ENCODE measurements at regions not wholly inside any gene's neighbourhood (a gene's known extent, or its start where the extent isn't known, plus 50 kb on each side); places are given as distances from the start of the nearest gene placed in this dataset.

DNA sequence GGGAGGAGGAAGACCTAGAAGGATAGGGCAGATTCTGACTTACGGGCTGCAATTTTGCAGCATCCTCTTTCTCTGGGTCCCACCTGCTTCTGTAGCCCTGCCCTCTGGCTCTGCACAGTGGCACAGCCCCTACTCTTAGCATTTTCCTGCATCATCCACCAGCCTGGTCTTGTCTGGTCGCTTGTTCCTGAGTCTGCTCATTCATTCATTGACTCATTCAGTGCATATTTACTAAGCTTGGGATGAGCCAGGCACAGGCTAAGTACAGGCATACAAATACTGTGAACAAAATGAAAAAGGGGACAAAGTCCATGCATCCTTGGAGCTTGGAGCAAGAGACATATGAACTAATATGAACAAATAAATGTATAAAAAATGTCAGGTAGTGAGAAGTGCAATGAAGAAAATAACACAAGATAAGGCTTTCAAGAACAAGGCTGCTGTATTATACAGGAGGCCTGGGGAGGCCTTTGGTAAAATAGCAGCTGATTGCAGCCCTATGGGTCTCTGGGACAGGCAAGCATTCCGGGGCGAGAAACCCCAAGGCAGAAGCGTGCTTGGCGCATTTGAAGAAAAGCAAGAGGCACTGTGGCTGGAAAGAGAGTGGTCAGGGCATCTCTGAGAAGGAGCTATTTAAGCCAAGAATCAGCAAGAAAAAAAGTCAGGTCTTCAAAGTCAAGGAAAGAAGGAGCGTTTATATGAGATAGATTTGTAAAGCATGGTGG lies 108.0 kb upstream of the ALX4 start:
- ATAC-seq: no peak
- BruUV-seq (replicated peaks): no TSS peak

DNA sequence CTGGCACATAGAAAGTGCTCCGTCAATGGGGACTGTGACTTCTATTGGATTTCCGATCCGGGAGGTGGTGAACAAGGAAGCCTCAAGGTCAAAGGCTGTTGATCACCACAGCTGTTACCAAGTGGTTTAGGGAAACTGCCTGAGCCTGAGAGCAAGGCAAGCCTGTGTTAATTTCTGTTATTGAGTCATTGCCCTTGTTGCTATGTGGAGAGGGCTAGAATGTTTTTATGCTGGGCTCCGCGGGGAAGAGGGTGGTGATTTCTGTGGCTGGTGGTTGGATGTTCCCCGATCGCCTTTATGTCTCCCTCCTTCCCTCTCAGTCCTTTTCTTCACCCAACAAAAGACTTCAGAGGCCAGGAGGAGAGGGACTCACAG lies 108.5 kb upstream of the ALX4 start:
- ATAC-seq (no peak), DNase-seq (ENCODE audit: low read depth, low spot score) (no peak)
- Histone ChIP-seq H3K4me1 (ENCODE audit: control insufficient read depth, insufficient read depth, low read length) (no peaks in the 10 kb centered on the region), H3K36me3 (ENCODE audit: control insufficient read depth, insufficient read depth, low read length) (no peaks in the 10 kb centered on the region), H3K4me3 (ENCODE audit: low read depth in 2 of 2, low read length in 2 of 2) (no peak overlapping the region), H3K27me3 (ENCODE audit: control insufficient read depth, insufficient read depth, low read length) (peaks cover 3% of the 10 kb centered on the region; the same call in 1 of the 2 replicates), H3K27ac (ENCODE audit: low read length) (no peak overlapping the region), H3K9me3 (ENCODE audit: control insufficient read depth, insufficient read depth, low read depth, low read length) (no peaks in the 10 kb centered on the region)
- no TSS peak for BruUV-seq (replicated peaks)
- TF ChIP-seq TCF7L2 (IDR thresholded peaks at IDR 0.05; ENCODE audit: low read depth, low read length) (no peak), POLR2AphosphoS5 (IDR thresholded peaks at IDR 0.05; ENCODE audit: low read depth, low read length) (no peak), SIN3A (IDR thresholded peaks at IDR 0.05; ENCODE audit: borderline replicate concordance, insufficient read depth, low read depth, low read length) (no peak)
- TF ChIP-seq, protein P1, sequence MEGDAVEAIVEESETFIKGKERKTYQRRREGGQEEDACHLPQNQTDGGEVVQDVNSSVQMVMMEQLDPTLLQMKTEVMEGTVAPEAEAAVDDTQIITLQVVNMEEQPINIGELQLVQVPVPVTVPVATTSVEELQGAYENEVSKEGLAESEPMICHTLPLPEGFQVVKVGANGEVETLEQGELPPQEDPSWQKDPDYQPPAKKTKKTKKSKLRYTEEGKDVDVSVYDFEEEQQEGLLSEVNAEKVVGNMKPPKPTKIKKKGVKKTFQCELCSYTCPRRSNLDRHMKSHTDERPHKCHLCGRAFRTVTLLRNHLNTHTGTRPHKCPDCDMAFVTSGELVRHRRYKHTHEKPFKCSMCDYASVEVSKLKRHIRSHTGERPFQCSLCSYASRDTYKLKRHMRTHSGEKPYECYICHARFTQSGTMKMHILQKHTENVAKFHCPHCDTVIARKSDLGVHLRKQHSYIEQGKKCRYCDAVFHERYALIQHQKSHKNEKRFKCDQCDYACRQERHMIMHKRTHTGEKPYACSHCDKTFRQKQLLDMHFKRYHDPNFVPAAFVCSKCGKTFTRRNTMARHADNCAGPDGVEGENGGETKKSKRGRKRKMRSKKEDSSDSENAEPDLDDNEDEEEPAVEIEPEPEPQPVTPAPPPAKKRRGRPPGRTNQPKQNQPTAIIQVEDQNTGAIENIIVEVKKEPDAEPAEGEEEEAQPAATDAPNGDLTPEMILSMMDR (IDR thresholded peaks at IDR 0.05): no peak
- TF ChIP-seq, protein P2, sequence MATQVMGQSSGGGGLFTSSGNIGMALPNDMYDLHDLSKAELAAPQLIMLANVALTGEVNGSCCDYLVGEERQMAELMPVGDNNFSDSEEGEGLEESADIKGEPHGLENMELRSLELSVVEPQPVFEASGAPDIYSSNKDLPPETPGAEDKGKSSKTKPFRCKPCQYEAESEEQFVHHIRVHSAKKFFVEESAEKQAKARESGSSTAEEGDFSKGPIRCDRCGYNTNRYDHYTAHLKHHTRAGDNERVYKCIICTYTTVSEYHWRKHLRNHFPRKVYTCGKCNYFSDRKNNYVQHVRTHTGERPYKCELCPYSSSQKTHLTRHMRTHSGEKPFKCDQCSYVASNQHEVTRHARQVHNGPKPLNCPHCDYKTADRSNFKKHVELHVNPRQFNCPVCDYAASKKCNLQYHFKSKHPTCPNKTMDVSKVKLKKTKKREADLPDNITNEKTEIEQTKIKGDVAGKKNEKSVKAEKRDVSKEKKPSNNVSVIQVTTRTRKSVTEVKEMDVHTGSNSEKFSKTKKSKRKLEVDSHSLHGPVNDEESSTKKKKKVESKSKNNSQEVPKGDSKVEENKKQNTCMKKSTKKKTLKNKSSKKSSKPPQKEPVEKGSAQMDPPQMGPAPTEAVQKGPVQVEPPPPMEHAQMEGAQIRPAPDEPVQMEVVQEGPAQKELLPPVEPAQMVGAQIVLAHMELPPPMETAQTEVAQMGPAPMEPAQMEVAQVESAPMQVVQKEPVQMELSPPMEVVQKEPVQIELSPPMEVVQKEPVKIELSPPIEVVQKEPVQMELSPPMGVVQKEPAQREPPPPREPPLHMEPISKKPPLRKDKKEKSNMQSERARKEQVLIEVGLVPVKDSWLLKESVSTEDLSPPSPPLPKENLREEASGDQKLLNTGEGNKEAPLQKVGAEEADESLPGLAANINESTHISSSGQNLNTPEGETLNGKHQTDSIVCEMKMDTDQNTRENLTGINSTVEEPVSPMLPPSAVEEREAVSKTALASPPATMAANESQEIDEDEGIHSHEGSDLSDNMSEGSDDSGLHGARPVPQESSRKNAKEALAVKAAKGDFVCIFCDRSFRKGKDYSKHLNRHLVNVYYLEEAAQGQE (IDR thresholded peaks at IDR 0.05; ENCODE audit: insufficient read depth in 1 of 2, low read depth in 2 of 2, low read length in 1 of 2): no peak
- POLR2A ChIA-PET: no interaction called here
- in situ Hi-C loops (cut with HindIII; ENCODE audit: low pct_unique_long_range_greater_than_20kb, low sequenced_read_pairs): no loop called here
- CTCF ChIA-PET: no interaction called here
- intact Hi-C loops (cut with micrococcal nuclease; ENCODE audit: unreplicated experiment): no loop called here

More for the DNA sequence above, 108.0 kb upstream of the ALX4 start:
- H3K9me3 ChIP-seq (ENCODE audit: control insufficient read depth, insufficient read depth, low read depth, low read length): no peaks in the 10 kb centered on the region
- H3K4me1 ChIP-seq (ENCODE audit: control insufficient read depth, insufficient read depth, low read length): no peaks in the 10 kb centered on the region
- H3K27ac ChIP-seq (ENCODE audit: low read length): no peak overlapping the region
- ChIA-PET POLR2A (no interaction called here), CTCF (no interaction called here)
- TF ChIP-seq POLR2AphosphoS5 (IDR thresholded peaks at IDR 0.05; ENCODE audit: low read depth, low read length) (no peak), TCF7L2 (IDR thresholded peaks at IDR 0.05; ENCODE audit: low read depth, low read length) (no peak), SIN3A (IDR thresholded peaks at IDR 0.05; ENCODE audit: borderline replicate concordance, insufficient read depth, low read depth, low read length) (no peak)
- TF ChIP-seq, protein P2 (IDR thresholded peaks at IDR 0.05; ENCODE audit: insufficient read depth in 1 of 2, low read depth in 2 of 2, low read length in 1 of 2): no peak
- TF ChIP-seq, protein P1 (IDR thresholded peaks at IDR 0.05): no peak
- intact Hi-C loops (cut with micrococcal nuclease; ENCODE audit: unreplicated experiment) (no loop called here), in situ Hi-C loops (cut with HindIII; ENCODE audit: low pct_unique_long_range_greater_than_20kb, low sequenced_read_pairs) (no loop called here)
- peaks cover 3% of the 10 kb centered on the region; the same call in 1 of the 2 replicates for H3K27me3 ChIP-seq (ENCODE audit: control insufficient read depth, insufficient read depth, low read length)
- DNase-seq (ENCODE audit: low read depth, low spot score): no peak
- H3K4me3 ChIP-seq (ENCODE audit: low read depth in 2 of 2, low read length in 2 of 2): no peak overlapping the region
- no peaks in the 10 kb centered on the region for H3K36me3 ChIP-seq (ENCODE audit: control insufficient read depth, insufficient read depth, low read length)

Measured in Panc1 (cell line).